ENCODE measurements at regions not wholly inside any gene's neighbourhood (a gene's known extent, or its start where the extent isn't known, plus 50 kb on each side); places are given as distances from the start of the nearest gene placed in this dataset.

DNA sequence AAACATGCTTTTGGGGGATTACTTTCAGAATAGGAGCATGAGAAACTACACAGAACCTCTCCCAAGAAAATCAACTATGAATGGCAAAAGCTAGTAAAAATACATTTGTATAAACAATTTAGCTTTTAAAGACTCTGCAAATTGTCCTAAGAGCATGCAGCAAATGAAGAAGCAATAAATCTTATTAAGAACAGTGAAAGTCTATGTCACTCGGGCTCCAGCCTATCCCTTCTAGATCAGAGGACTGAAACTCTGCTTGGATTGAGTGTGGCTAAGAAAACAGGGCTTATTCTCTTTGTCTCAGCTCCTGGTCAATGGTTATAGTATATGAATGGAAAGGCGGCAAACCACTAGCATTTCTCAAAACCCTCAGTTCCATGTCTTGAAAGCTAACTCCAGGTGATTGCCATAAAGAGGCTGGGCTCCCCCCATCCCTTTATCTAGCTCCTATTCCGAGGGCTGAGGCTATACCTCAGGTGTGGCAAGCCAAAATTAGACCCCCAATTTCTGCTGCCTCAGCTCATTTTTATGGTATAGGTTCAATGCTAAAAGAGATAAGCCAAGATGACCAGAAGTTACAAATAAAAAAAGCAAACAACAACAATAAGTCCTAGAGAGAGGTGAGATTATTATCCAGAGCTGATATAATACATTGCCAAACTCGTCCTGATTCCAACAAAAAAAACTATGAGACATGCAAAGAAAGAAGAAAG is 953.2 kb downstream of the SLITRK6 start:
- intact Hi-C loops (cut with micrococcal nuclease), result no loop called here

DNA sequence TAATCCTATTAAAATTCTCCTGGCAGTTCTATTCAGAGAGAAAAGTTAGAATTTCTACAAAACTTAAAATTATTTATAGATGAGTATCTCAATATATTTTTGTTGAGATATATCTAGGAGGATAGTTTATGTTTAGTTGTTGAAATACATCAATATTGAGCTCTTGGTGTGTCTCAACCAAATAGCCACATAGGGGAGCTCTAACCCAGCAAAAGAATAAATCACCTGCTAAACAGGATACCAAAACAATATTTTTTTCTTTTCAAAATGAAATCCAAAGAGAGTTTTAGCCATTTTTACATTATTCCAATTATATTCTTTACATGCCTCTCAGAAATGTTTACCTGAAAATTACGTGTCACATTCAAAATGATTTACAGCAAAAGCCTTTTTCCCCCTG is 954.7 kb downstream of the SLITRK6 start:
- no peaks in the 10 kb centered on the region for H3K27me3 Mint-ChIP-seq
- no peaks in the 10 kb centered on the region for H3K9me3 Mint-ChIP-seq
- no peaks in the 10 kb centered on the region for H3K4me1 Mint-ChIP-seq (ENCODE audit: low read depth)
- POLR2A ChIA-PET, result no interaction called here
- DNase-seq, result no peak
- no peaks in the 10 kb centered on the region for H3K36me3 Mint-ChIP-seq
- H3K4me3 Mint-ChIP-seq, result no peak overlapping the region
- CTCF ChIA-PET, result no interaction called here
- intact Hi-C loops (cut with micrococcal nuclease), result no loop called here
- no peak overlapping the region for H3K27ac Mint-ChIP-seq

More for the DNA sequence above, 953.2 kb downstream of the SLITRK6 start:
- Mint-ChIP-seq H3K4me3 (no peak overlapping the region), H3K9me3 (no peaks in the 10 kb centered on the region), H3K27ac (no peak overlapping the region), H3K36me3 (no peaks in the 10 kb centered on the region), H3K27me3 (no peaks in the 10 kb centered on the region), H3K4me1 (ENCODE audit: low read depth) (no peaks in the 10 kb centered on the region)
- POLR2A ChIA-PET, result no interaction called here
- no peak for DNase-seq
- CTCF ChIA-PET, result no interaction called here

DNA sequence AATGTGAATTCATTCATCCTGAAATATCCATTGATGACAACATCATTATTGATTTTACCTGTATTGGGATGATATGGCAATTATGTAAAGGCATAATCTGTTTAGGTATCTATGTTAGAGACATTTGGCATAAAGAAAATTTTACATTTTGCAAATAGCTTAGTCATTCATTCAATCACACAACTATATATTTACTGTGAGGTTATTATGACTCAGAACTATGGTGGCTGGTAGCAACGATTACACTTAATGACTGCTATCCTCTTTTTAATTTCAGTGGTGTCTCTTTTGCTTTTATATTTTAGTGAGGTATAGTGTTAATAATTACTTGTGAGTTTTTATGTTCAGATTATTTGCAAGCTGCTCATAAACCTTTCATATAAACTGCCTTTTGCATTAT is 955.9 kb downstream of the SLITRK6 start:
- intact Hi-C loops (cut with micrococcal nuclease), result no loop called here
- ChIA-PET CTCF (no interaction called here), POLR2A (no interaction called here)
- Mint-ChIP-seq H3K4me3 (no peak overlapping the region), H3K9me3 (no peaks in the 10 kb centered on the region), H3K27me3 (no peaks in the 10 kb centered on the region), H3K4me1 (ENCODE audit: low read depth) (no peaks in the 10 kb centered on the region), H3K36me3 (no peaks in the 10 kb centered on the region), H3K27ac (no peak overlapping the region)
- no peak for DNase-seq

DNA sequence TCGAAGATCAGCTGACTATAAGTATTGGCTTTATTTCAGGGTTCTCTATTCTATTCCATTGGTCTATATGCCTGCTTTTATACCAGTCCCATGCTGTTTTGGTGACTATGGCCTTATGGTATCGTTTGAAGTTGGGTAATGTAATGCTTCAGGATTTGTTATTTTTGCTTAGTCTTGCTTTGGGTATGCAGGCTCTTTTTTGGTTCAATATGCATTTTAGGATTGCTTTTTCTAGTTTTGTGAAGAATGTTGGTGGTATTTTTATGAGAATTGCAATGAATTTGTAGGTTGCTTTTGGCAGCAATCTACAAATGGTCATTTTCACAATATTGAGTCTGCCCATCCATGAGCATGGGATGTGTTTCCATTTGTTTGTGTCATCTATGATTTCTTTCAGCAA is 951.9 kb upstream of the SLITRK1 start:
- DNase-seq, result no peak
- Mint-ChIP-seq H3K4me1 (ENCODE audit: low read depth) (no peaks in the 10 kb centered on the region), H3K27ac (no peak overlapping the region), H3K36me3 (no peaks in the 10 kb centered on the region), H3K27me3 (no peaks in the 10 kb centered on the region), H3K9me3 (peaks cover 2% of the 10 kb centered on the region), H3K4me3 (no peak overlapping the region)
- ChIA-PET CTCF (no interaction called here), POLR2A (no interaction called here)
- intact Hi-C loops (cut with micrococcal nuclease), result no loop called here

DNA sequence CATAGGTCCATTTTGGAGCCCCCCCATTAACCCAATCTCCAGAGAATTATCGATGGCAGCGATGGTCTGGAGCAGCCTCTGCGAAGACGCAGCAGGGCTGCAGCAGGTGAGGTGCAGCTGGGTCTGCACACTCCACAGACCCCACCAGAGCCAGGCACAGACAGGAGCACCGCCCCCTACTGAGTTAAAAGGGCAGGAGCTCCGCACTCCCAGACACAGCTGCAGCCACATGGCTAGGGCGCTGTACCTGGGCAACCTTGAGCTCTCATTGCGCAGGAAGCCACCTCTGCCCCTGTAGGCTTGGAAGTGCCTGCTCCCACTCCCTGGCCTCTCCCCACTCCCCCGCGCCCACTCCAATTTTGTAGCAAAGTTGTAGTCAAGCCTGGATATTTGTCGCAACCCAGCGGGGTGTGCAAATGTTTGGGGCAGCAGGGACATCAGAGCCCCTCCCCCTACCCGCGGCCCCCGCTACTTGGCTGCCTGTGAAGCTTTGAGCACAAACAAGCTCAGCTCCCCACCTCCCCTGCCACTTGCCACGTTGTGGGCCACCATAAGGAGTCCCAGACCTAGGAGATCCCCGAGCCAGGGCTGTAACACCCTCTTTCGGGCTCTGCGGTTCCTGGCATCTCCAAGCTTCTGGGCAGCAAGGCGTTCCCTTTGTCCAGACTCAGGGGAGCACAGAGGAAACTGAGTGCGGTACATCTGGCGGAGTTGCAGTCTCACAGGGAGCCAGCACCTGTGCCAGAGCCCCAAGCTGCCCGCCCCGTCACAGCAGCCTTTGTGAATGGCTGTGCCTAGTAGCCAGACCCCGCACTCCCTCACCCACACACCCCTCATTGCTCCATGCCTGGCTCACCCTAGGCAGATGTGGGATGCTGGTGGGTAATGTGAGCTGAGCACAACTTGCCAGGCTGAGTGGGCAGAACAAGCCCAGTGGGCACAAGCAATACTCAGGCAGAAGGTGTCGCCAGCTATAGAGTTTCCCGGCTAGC is 949.7 kb upstream of the SLITRK1 start:
- Mint-ChIP-seq H3K27me3 (no peaks in the 10 kb centered on the region), H3K9me3 (peaks cover 2% of the 10 kb centered on the region), H3K36me3 (no peaks in the 10 kb centered on the region), H3K27ac (no peak overlapping the region), H3K4me3 (no peak overlapping the region), H3K4me1 (ENCODE audit: low read depth) (no peaks in the 10 kb centered on the region)
- ChIA-PET CTCF (no interaction called here), POLR2A (no interaction called here)
- DNase-seq, result no peak
- intact Hi-C loops (cut with micrococcal nuclease), result no loop called here

DNA sequence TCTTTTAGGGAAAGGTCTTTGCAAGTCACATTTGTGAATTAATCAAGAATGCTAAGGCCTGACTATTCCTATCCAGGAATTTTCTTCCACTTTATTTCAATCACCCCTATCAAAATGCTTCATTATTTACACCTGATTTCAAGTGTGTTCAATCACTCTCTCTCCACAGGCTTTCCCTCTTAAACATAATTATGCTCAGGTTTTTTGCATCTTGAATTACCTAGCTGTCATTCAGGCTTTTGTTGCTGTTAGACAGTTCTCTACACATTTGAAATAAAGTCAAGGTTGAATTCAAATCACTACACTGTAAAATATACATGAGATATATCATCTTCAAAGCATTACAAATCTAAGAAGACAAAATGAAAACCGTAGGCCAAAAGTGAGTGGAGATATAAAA is 941.3 kb upstream of the SLITRK1 start:
- Mint-ChIP-seq H3K27ac (no peak overlapping the region), H3K4me1 (ENCODE audit: low read depth) (no peaks in the 10 kb centered on the region), H3K4me3 (no peak overlapping the region), H3K9me3 (no peaks in the 10 kb centered on the region), H3K36me3 (no peaks in the 10 kb centered on the region), H3K27me3 (no peaks in the 10 kb centered on the region)
- CTCF ChIA-PET, result no interaction called here
- POLR2A ChIA-PET, result no interaction called here
- intact Hi-C loops (cut with micrococcal nuclease), result no loop called here
- no peak for DNase-seq

DNA sequence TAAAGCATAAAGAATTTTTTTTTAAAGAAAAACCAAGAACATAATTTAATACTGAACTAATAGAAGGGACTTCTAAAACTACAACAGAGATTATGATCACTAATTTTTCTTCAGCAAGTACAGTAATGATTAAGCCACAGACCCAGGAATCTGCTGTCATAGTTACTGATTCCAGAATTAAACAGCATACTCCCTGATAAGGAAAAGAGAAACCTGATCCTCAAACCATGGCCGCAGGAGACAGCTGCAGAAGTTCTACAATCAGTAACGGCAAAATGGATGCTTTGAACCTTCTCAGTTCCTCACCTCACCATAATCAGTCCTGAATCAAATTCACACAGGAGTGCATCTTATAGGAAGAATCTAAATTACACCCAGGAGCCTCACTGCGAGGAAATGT is 939.0 kb upstream of the SLITRK1 start:
- Mint-ChIP-seq H3K27ac (no peak overlapping the region), H3K4me3 (no peak overlapping the region), H3K9me3 (peaks cover 2% of the 10 kb centered on the region), H3K4me1 (ENCODE audit: low read depth) (no peaks in the 10 kb centered on the region), H3K36me3 (no peaks in the 10 kb centered on the region), H3K27me3 (no peaks in the 10 kb centered on the region)
- ChIA-PET POLR2A (no interaction called here), CTCF (no interaction called here)
- intact Hi-C loops (cut with micrococcal nuclease), result no loop called here
- no peak for DNase-seq

DNA sequence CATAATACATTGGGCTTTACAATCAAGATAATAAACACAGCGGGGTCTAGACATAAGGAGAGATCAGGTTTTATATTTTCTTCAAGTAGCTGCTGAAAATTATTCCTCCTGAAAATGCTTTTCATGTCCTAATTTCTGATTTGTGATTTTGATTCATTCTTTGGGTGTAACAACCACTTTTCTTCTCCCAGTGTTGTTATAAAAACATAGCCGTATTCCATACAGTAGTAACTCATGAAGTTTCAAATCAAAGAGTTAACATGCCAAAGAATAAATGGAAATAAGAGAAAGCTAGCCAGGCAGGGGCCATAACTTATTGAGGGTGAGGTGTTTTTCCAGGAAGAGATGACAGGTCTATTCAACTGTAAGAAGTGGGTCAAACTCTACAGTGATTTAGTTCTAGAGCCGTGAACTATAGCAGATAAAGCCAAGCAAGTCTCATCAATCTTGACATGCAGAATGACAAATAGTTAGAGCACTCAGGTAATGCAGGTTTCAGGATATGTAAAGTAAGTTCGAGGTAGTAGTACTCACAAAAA is 934.4 kb upstream of the SLITRK1 start:
- Mint-ChIP-seq H3K27ac (no peak overlapping the region), H3K4me3 (no peak overlapping the region), H3K27me3 (no peaks in the 10 kb centered on the region), H3K36me3 (no peaks in the 10 kb centered on the region), H3K9me3 (peaks cover 2% of the 10 kb centered on the region), H3K4me1 (ENCODE audit: low read depth) (no peaks in the 10 kb centered on the region)
- intact Hi-C loops (cut with micrococcal nuclease), result no loop called here
- ChIA-PET CTCF (no interaction called here), POLR2A (no interaction called here)
- no peak for DNase-seq

DNA sequence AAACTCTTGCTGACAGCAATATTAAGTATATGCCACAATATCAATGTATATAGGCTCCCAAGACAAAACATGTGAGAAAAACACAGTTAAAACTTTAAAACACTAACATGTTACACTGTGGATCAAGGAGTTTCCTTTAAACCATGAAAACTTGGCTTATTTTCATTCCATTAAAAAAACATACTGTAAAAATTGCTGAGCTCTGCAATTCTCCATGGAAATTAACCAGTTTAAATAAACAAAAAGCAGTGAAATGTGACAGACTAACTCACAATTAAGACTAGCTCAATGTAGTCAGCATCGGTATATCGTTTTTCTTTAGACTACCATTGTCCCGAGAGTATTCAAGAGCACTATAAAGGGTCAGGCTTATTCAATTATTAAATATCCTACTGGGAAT is 930.5 kb upstream of the SLITRK1 start:
- Mint-ChIP-seq H3K27me3 (no peaks in the 10 kb centered on the region), H3K4me3 (no peak overlapping the region), H3K4me1 (ENCODE audit: low read depth) (no peaks in the 10 kb centered on the region), H3K36me3 (no peaks in the 10 kb centered on the region), H3K9me3 (peaks cover 2% of the 10 kb centered on the region), H3K27ac (no peak overlapping the region)
- no peak for DNase-seq
- POLR2A ChIA-PET, result no interaction called here
- CTCF ChIA-PET, result no interaction called here
- intact Hi-C loops (cut with micrococcal nuclease), result no loop called here

DNA sequence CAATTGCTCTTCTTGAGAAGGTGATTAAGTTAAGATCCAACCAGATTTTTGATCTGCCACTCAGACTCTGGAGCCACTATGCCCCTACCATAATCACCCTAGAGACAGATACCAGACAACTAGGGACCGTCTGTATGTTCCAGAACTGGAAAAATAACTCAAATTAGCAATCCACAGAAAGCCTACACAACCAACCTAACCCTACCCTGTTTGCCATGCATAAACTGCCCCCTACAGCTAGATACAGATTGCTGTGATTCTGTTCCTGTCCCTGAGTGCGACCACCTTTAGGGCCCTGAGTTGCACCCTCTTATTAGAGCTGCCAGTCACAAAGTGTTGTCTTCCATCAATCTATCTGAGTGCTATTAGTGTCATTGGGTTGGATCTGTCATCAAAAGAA is 929.8 kb upstream of the SLITRK1 start:
- DNase-seq, result no peak
- Mint-ChIP-seq H3K4me3 (no peak overlapping the region), H3K4me1 (ENCODE audit: low read depth) (no peaks in the 10 kb centered on the region), H3K27me3 (no peaks in the 10 kb centered on the region), H3K9me3 (peaks cover under 1% of the 10 kb centered on the region), H3K36me3 (no peaks in the 10 kb centered on the region), H3K27ac (no peak overlapping the region)
- POLR2A ChIA-PET, result no interaction called here
- CTCF ChIA-PET, result no interaction called here
- intact Hi-C loops (cut with micrococcal nuclease), result no loop called here

DNA sequence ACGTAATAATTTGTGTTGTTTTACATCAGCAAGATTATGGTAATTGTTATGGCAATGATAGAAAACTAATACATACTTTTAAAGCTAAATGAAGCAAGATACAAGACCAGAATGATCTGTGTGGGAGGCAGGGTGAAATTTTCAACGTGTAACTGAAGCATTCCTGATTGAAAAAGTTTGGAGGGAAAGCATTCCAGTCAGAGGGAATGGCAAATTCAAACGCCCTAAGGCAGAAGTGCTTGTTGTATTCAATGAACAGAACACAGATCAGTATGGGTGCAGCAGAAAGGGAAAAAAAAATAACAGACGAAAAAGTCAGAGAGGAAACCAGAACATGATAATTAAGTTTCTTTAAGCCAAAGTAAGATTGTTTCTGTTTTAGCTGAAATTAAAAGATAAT is 928.5 kb upstream of the SLITRK1 start:
- no peak for DNase-seq
- Mint-ChIP-seq H3K36me3 (no peaks in the 10 kb centered on the region), H3K4me1 (ENCODE audit: low read depth) (no peaks in the 10 kb centered on the region), H3K27ac (no peak overlapping the region), H3K9me3 (no peaks in the 10 kb centered on the region), H3K4me3 (no peak overlapping the region), H3K27me3 (no peaks in the 10 kb centered on the region)
- intact Hi-C loops (cut with micrococcal nuclease), result no loop called here
- CTCF ChIA-PET, result no interaction called here
- POLR2A ChIA-PET, result no interaction called here

DNA sequence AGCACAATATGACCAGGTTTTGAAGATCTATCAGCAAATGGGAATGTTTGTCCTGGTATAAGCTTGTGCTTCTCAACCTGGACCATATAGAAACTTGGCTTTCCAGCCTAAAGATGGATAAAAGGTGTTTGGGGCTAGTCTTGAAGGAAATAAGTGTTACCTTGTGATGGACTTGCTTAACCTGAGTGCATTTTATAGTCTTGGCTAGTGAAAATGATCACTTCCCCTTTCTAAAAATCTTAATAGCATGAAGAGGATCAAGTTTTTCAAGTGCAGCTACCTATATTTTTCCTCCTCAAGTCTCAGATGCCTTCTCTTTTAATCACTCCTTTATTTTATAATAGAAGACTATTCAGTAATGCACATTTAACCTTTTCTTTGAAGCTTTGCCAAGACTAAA is 919.8 kb upstream of the SLITRK1 start:
- ChIA-PET POLR2A (no interaction called here), CTCF (no interaction called here)
- Mint-ChIP-seq H3K9me3 (peaks cover 3% of the 10 kb centered on the region), H3K4me1 (ENCODE audit: low read depth) (no peaks in the 10 kb centered on the region), H3K27me3 (no peaks in the 10 kb centered on the region), H3K36me3 (no peaks in the 10 kb centered on the region), H3K27ac (no peak overlapping the region), H3K4me3 (no peak overlapping the region)
- DNase-seq, result no peak
- intact Hi-C loops (cut with micrococcal nuclease), result no loop called here
